ENCODE measurements at regions not wholly inside any gene's neighbourhood (a gene's known extent, or its start where the extent isn't known, plus 50 kb on each side); places are given as distances from the start of the nearest gene placed in this dataset.

DNA sequence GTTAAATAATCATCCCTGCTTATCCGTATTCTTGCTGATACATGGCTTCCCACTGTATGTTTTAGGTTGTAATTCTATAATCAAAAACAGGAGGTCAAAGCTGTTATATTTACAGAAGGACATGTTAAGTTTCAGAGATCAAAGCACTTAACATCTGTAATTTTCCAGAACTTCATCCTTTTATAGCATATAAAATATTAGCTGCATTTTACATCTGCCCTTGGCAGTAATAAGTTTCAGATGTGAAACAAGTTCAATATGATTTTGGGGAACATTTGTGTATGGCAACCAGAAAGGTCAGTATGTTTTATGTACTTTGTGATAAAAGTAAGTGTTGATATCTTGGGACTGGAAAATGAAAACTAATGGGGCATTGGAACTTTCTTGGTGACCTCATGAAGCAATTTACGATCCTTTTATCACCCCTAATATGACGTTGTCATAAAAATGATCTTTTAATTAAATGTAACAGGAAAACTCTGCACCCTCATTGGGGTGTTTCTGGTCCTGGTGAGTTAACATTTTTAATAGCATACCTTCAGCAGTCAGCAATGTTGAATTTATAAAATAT, 449.6 kb downstream of the GPATCH2 start:
- Histone ChIP-seq H3K27me3 (replicated peaks) (no peaks in the 10 kb centered on the region), H3K27ac (no peak overlapping the region), H3K36me3 (replicated peaks) (no peaks in the 10 kb centered on the region), H3K4me3 (ENCODE audit: low read depth, low read length) (no peak overlapping the region)
- no peak for DNase-seq
- in situ Hi-C loops (cut with HindIII; ENCODE audit: low pct_ligation_motif_present, low sequenced_read_pairs), result no loop called here
- TF ChIP-seq, protein P1, sequence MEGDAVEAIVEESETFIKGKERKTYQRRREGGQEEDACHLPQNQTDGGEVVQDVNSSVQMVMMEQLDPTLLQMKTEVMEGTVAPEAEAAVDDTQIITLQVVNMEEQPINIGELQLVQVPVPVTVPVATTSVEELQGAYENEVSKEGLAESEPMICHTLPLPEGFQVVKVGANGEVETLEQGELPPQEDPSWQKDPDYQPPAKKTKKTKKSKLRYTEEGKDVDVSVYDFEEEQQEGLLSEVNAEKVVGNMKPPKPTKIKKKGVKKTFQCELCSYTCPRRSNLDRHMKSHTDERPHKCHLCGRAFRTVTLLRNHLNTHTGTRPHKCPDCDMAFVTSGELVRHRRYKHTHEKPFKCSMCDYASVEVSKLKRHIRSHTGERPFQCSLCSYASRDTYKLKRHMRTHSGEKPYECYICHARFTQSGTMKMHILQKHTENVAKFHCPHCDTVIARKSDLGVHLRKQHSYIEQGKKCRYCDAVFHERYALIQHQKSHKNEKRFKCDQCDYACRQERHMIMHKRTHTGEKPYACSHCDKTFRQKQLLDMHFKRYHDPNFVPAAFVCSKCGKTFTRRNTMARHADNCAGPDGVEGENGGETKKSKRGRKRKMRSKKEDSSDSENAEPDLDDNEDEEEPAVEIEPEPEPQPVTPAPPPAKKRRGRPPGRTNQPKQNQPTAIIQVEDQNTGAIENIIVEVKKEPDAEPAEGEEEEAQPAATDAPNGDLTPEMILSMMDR (IDR thresholded peaks at IDR 0.05; ENCODE audit: low read depth, low read length, missing control alignments), result no peak

DNA sequence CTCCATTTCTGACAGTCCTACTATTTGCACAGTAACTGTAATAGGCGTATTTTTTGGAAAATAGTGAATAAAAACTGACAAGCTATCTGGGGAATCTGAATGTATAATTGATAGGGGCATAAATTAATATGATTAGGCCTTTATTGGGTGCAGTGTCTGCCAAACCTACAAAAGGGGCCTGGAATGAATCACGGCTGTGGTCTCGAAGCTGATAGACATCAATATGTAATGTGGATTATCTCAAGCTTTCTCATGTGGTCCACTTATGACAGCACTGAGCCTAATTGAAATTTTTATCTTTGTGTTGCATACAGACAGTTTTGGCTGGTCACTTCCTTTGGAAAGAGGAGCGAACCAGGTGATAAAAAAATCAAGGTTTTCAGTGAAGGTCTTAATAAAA, 450.4 kb downstream of the GPATCH2 start:
- no peak for DNase-seq
- in situ Hi-C loops (cut with HindIII; ENCODE audit: low pct_ligation_motif_present, low sequenced_read_pairs), result no loop called here
- no peak overlapping the region for H3K4me3 ChIP-seq (ENCODE audit: low read depth, low read length)
- H3K27me3 ChIP-seq (replicated peaks), result no peaks in the 10 kb centered on the region
- no peaks in the 10 kb centered on the region for H3K36me3 ChIP-seq (replicated peaks)
- no peak overlapping the region for H3K27ac ChIP-seq
- TF ChIP-seq, protein P1 (IDR thresholded peaks at IDR 0.05; ENCODE audit: low read depth, low read length, missing control alignments), result no peak

DNA sequence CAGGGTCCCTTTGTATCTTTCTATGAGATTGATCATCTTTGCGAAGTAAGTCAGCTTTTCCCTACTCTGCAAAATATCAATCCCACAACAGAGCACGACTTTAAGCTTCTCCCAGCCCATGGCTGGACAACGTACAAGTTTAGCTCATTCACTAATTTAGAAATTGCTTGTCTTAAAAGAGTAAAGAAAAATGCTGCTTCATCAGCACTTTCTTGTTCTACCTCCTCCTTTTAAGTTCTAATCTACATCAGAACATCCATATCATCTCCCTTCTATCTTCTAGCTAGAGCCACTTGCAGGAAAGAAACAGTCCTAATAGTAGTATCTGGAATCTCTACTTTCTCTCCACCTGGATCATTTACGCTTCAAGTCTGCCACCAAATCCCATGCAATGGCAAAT, 441.2 kb upstream of the ESRRG start:
- Histone ChIP-seq H3K4me3 (ENCODE audit: low read depth, low read length) (no peak overlapping the region), H3K27me3 (replicated peaks) (no peaks in the 10 kb centered on the region), H3K36me3 (replicated peaks) (no peaks in the 10 kb centered on the region), H3K27ac (no peak overlapping the region)
- DNase-seq, result no peak
- in situ Hi-C loops (cut with HindIII; ENCODE audit: low pct_ligation_motif_present, low sequenced_read_pairs), result no loop called here
- TF ChIP-seq, protein P1 (IDR thresholded peaks at IDR 0.05; ENCODE audit: low read depth, low read length, missing control alignments), result no peak

DNA sequence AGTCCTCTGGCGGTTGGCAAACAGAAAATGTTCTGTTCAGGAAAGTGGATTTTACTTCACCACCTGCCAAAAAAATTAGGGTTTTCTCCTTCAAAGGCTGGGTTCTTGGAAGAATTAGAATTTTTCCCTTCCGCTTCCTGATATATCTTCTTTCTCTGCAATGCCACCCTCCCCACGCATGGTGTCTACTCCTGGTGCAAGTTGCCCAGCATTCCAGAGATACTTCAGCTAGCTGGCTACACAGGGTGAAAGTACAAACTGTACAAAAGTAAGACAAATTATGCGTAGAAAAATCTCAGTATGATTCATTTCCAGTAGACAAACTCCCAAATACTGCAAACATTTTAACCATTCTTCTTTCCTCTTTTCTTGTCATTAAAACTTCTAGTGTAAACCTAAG, 430.1 kb upstream of the ESRRG start:
- TF ChIP-seq, protein P1 (IDR thresholded peaks at IDR 0.05; ENCODE audit: low read depth, low read length, missing control alignments), result no peak
- no peaks in the 10 kb centered on the region for H3K27me3 ChIP-seq (replicated peaks)
- in situ Hi-C loops (cut with HindIII; ENCODE audit: low pct_ligation_motif_present, low sequenced_read_pairs), result no loop called here

DNA sequence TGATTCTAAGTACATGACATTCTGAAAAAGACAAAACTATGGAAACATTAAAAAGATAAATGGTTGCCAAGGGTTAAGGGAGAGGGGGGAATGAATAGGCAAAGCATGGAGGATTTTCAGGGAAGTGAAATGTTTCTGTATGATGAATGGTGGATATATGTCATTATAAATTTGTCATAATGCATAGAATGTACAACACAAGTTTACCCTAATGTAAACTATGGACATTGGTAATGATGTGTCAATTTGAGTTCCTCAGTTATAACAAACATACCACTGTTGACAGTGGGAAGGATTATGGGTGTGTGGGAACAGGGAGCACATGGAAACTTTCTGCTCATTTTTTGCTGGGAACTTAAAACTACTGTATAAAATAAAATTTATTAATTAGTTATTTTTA, 427.1 kb upstream of the ESRRG start:
- in situ Hi-C loops (cut with HindIII; ENCODE audit: low pct_ligation_motif_present, low sequenced_read_pairs), result no loop called here
- Histone ChIP-seq H3K27me3 (replicated peaks) (no peaks in the 10 kb centered on the region), H3K36me3 (replicated peaks) (no peaks in the 10 kb centered on the region), H3K27ac (no peak overlapping the region), H3K4me3 (ENCODE audit: low read depth, low read length) (no peak overlapping the region)
- TF ChIP-seq, protein P1 (IDR thresholded peaks at IDR 0.05; ENCODE audit: low read depth, low read length, missing control alignments), result no peak
- no peak for DNase-seq

More for the DNA sequence above, 430.1 kb upstream of the ESRRG start:
- no peak for DNase-seq
- no peaks in the 10 kb centered on the region for H3K36me3 ChIP-seq (replicated peaks)
- H3K4me3 ChIP-seq (ENCODE audit: low read depth, low read length), result no peak overlapping the region
- H3K27ac ChIP-seq, result no peak overlapping the region

DNA sequence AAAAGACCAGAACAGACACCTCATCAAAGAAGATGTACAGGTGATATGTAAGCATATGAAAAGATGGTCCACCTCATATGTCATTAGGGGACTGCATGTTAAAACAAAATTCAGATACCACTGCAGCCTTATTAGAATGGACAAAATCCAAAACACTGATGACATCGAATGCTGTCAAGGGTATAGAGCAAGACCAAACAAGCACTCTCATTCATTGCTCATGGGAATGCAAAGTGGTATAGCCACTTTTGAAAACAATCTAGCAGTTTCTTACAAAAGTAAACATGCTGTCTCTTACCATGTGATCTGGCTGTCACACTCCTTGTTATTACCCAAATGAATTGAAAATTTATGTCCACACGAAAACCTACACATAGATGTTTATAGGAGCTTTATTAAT, 426.6 kb upstream of the ESRRG start:
- TF ChIP-seq, protein P1 (IDR thresholded peaks at IDR 0.05; ENCODE audit: low read depth, low read length, missing control alignments), result no peak
- in situ Hi-C loops (cut with HindIII; ENCODE audit: low pct_ligation_motif_present, low sequenced_read_pairs), result no loop called here
- DNase-seq, result no peak
- H3K36me3 ChIP-seq (replicated peaks), result no peaks in the 10 kb centered on the region
- H3K4me3 ChIP-seq (ENCODE audit: low read depth, low read length), result no peak overlapping the region
- H3K27me3 ChIP-seq (replicated peaks), result no peaks in the 10 kb centered on the region
- no peak overlapping the region for H3K27ac ChIP-seq
